ENCODE measurements at regions not wholly inside any gene's neighbourhood (a gene's known extent, or its start where the extent isn't known, plus 50 kb on each side); places are given as distances from the start of the nearest gene placed in this dataset.

DNA sequence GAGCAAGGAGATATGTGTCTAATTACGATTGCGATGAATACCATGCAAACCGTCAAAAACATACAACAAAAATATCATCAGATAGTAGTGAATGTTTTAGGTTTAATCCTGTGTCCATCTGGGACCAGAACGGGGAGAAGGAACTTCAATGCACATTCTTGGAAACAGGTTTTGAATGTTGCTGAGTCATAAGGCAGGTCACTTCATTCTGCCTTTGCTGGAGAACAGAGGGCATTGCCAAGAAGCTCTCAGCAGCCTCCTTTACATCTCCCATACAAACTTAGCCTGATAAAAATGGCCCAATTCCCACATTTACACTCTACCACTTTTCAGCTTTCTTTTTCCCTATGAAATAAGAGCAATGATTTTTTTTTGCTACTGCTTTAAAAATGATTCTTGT is 78.0 kb upstream of the KCNJ6 start:
- no peak for DNase-seq (ENCODE audit: low read depth)

DNA sequence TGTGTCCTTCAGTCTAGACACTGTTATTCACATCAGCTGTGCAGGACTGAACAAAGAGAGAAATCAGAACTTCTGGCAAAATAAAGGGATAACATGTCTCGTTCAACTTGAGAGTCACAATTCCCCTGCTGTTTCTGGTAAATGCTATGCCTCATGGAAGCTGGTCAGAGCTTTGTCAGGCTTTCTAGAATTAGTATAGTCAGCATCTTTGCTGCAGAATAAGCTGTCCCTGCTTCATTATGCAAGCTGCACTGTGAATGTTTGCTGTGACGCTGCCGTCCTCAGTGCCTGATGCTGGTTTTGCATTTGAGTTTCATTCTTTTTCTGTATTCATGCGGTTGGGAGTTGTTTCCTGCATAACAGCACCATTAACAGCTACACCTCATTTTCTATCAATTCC is 96.4 kb upstream of the KCNJ6 start:
- no peak for DNase-seq (ENCODE audit: low read depth)
- no peak overlapping the region for H3K4me3 ChIP-seq (ENCODE audit: low read depth, low read length)
- TF ChIP-seq, protein P1, sequence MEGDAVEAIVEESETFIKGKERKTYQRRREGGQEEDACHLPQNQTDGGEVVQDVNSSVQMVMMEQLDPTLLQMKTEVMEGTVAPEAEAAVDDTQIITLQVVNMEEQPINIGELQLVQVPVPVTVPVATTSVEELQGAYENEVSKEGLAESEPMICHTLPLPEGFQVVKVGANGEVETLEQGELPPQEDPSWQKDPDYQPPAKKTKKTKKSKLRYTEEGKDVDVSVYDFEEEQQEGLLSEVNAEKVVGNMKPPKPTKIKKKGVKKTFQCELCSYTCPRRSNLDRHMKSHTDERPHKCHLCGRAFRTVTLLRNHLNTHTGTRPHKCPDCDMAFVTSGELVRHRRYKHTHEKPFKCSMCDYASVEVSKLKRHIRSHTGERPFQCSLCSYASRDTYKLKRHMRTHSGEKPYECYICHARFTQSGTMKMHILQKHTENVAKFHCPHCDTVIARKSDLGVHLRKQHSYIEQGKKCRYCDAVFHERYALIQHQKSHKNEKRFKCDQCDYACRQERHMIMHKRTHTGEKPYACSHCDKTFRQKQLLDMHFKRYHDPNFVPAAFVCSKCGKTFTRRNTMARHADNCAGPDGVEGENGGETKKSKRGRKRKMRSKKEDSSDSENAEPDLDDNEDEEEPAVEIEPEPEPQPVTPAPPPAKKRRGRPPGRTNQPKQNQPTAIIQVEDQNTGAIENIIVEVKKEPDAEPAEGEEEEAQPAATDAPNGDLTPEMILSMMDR (IDR thresholded peaks at IDR 0.05; ENCODE audit: insufficient read depth, low read depth, low read length) = no peak

More for the DNA sequence above, 78.0 kb upstream of the KCNJ6 start:
- H3K4me3 ChIP-seq (ENCODE audit: low read depth, low read length) = no peak overlapping the region
- TF ChIP-seq, protein P1 (IDR thresholded peaks at IDR 0.05; ENCODE audit: insufficient read depth, low read depth, low read length) = no peak

DNA sequence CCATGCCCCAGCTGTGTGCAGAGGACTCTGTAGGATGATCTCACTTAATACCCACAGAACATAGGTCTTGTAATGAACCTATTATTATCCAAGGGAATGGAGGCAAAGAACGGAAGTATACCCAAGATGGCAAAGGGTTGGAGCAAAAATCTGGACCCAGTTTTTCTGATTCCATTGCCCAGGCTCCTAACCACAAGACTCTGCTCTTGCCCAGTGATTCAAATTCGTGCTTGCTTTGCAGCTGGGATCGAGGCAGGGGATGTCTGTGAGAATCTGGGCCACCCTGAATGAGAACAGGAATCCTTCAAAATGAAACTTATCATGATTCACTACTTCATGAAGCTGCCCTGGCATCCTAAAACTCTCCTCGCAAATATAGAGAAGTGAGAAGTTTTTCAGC is 97.5 kb upstream of the KCNJ6 start:
- no peak overlapping the region for H3K4me3 ChIP-seq (ENCODE audit: low read depth, low read length)
- no peak for DNase-seq (ENCODE audit: low read depth)
- TF ChIP-seq, protein P1 (IDR thresholded peaks at IDR 0.05; ENCODE audit: insufficient read depth, low read depth, low read length) = no peak

DNA sequence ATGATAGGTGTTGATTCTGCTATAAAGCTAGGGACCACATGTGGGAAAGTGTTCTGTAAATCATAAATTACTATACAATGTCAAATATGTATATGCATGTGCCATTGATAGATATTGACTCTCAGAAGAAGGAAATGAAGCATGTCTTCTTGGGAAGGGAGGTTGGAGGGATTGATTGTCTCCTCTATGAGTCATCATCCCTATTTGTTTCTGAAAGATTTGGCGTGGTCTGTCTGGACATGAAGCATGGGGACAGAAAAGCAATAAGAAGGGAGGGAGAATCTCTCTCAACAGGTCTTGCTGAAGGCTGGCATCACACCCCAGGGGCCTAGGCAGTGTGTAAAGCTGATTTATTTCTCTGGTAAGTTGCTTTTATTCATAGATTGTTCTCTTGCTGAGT is 98.0 kb upstream of the KCNJ6 start:
- DNase-seq (ENCODE audit: low read depth) = no peak
- no peak overlapping the region for H3K4me3 ChIP-seq (ENCODE audit: low read depth, low read length)
- TF ChIP-seq, protein P1 (IDR thresholded peaks at IDR 0.05; ENCODE audit: insufficient read depth, low read depth, low read length) = no peak

DNA sequence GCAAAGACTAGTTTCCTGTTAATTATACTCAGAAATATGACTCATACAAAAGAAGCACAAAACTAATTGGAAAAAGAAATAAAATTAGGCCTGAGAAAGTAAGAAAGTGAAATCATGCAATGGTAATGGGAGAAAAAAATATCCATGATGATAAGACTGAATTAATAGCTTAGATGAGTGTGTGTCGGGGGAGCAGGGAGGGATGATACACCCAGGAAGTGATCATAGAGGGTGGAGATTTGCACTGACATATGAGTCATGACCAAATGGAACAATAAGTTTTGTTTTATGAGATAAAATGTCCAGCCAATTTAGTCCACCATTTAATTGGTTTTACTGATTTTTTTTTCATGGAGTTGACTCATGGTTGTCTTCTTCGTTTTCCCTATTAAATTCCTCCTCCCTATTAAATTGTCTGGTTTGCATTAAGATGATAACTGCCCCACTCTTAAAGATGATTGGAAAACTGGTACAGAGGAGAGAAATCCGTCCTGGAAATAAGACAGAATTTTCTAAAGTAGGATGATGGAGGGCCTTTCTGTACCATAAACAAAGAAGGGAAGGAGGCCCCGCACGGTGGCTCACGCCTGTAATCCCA is 111.7 kb upstream of the KCNJ6 start:
- H3K4me3 ChIP-seq (ENCODE audit: low read depth, low read length) = no peak overlapping the region
- TF ChIP-seq, protein P1 (IDR thresholded peaks at IDR 0.05; ENCODE audit: insufficient read depth, low read depth, low read length) = no peak
- peak; percentile 4 for DNase-seq (ENCODE audit: low read depth)

DNA sequence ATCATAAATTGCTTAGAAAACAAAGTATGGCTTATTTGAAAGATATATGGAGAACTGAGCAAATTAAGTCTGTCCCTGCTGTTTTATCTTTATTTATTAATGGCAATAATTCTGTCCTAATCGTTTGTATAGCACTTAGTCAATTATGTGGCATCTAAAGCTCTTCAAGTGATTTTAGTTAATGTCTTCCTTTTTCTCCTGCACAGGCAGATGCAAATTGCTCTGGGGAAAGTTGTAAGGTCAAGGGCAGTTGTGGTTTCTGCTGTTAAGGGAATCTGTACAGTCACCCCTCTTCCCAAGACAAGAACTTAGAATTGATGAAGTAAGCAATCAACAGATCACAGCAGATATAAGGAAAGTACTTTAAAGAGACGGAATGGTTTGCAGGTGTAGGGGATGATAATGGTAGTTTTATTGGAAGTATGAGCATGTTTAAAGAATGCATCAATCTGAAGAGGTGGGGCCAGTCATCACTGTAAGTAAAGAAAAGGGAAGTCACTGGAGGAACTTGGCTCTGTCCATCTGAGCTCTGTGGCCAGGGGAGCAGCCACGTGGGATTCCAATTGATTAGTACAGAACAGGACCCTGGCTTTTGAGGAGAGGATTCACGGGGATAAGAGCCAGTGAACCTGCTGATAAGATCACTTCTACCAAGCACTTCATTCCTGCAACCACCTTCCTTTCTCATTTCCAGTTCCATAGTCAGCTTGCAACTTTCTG is 116.0 kb upstream of the KCNJ6 start:
- TF ChIP-seq, protein P1 (IDR thresholded peaks at IDR 0.05; ENCODE audit: insufficient read depth, low read depth, low read length) = no peak

More for the DNA sequence above, 116.0 kb upstream of the KCNJ6 start:
- H3K4me3 ChIP-seq (ENCODE audit: low read depth, low read length) = no peak overlapping the region
- DNase-seq (ENCODE audit: low read depth) = no peak

Data from fibroblast of villous mesenchyme (primary cell).